Mucosa of stomach (tissue), 1 donor: ENCODE measurements at regions not wholly inside any gene's neighbourhood (a gene's known extent, or its start where the extent isn't known, plus 50 kb on each side); places are given as distances from the start of the nearest gene placed in this dataset.
"Not testable (repeated sequence)": the region's sequence is repeated elsewhere in the genome, so short reads cannot be mapped to it uniquely, and the experiment has no call there.

Experiments
- H3K27me3 ChIP-seq: one replicate; pipeline ENCODE4 v1.7.0; 2013; ENCODE audit warnings: mild to moderate bottlenecking, low read length; ENCODE audit not compliant: control insufficient read depth, insufficient read depth
- H3K36me3 ChIP-seq: one replicate; pipeline ENCODE4 v1.7.0; 2013; ENCODE audit warnings: low read length; ENCODE audit not compliant: control insufficient read depth, insufficient read depth
- H3K4me1 ChIP-seq: one replicate; pipeline ENCODE4 v1.7.0; 2013; ENCODE audit warnings: mild to moderate bottlenecking, low read length; ENCODE audit not compliant: control insufficient read depth, insufficient read depth
- H3K4me3 ChIP-seq: one replicate; pipeline ENCODE4 v1.7.0; 2013; ENCODE audit warnings: low read length
- H3K9ac ChIP-seq: one replicate; pipeline ENCODE4 v1.7.0; 2013; ENCODE audit warnings: mild to moderate bottlenecking, low read length, moderate library complexity
- H3K9me3 ChIP-seq: one replicate; pipeline ENCODE4 v1.7.0; 2013; ENCODE audit warnings: mild to moderate bottlenecking, low read length, moderate library complexity; ENCODE audit not compliant: control insufficient read depth
- donor health status: Pancreatic carcinoma.

- H3K4me1 ChIP-seq = no peaks in the 10 kb centered on the region
- H3K9ac ChIP-seq = no peak overlapping the region
- H3K4me3 ChIP-seq = no peak overlapping the region
- H3K36me3 ChIP-seq = no peaks in the 10 kb centered on the region
- H3K27me3 ChIP-seq = no peaks in the 10 kb centered on the region
- H3K9me3 ChIP-seq = no peaks in the 10 kb centered on the region
Observed at GRCh38 chr2:188023035-188023434, 268.6 kb upstream of the GULP1 start.

GRCh38 chr2:188024811-188025210 is 266.9 kb upstream of the GULP1 start:
- Histone ChIP-seq H3K9me3 (no peaks in the 10 kb centered on the region), H3K36me3 (no peaks in the 10 kb centered on the region), H3K4me3 (no peak overlapping the region), H3K4me1 (no peaks in the 10 kb centered on the region), H3K9ac (no peak overlapping the region), H3K27me3 (no peaks in the 10 kb centered on the region)

GRCh38 chr2:188028739-188029138 is 262.9 kb upstream of the GULP1 start:
- H3K4me1 ChIP-seq = no peaks in the 10 kb centered on the region
- H3K9me3 ChIP-seq = no peaks in the 10 kb centered on the region
- H3K9ac ChIP-seq = no peak overlapping the region
- no peaks in the 10 kb centered on the region for H3K27me3 ChIP-seq
- H3K36me3 ChIP-seq = no peaks in the 10 kb centered on the region
- H3K4me3 ChIP-seq = no peak overlapping the region

- H3K4me1 ChIP-seq = no peaks in the 10 kb centered on the region
- no peaks in the 10 kb centered on the region for H3K36me3 ChIP-seq
- H3K9ac ChIP-seq = no peak overlapping the region
- no peak overlapping the region for H3K4me3 ChIP-seq
- no peaks in the 10 kb centered on the region for H3K27me3 ChIP-seq
- no peaks in the 10 kb centered on the region for H3K9me3 ChIP-seq
Observed at GRCh38 chr2:188032306-188032705, 259.4 kb upstream of the GULP1 start.

- Histone ChIP-seq H3K27me3 (no peaks in the 10 kb centered on the region), H3K4me3 (no peak overlapping the region), H3K4me1 (no peaks in the 10 kb centered on the region), H3K9ac (no peak overlapping the region), H3K9me3 (no peaks in the 10 kb centered on the region), H3K36me3 (no peaks in the 10 kb centered on the region)
Observed at GRCh38 chr2:188032786-188033185, 258.9 kb upstream of the GULP1 start.

GRCh38 chr2:188033240-188033639 is 258.4 kb upstream of the GULP1 start:
- H3K27me3 ChIP-seq, H3K4me1 ChIP-seq, H3K4me3 ChIP-seq, H3K9ac ChIP-seq, H3K9me3 ChIP-seq, H3K36me3 ChIP-seq: not testable (repeated sequence)

GRCh38 chr2:188034102-188034501 is 257.6 kb upstream of the GULP1 start:
- H3K27me3 ChIP-seq, H3K36me3 ChIP-seq, H3K4me1 ChIP-seq, H3K9me3 ChIP-seq, H3K9ac ChIP-seq, H3K4me3 ChIP-seq: not testable (repeated sequence)

- not testable (repeated sequence) for H3K4me3 ChIP-seq, H3K4me1 ChIP-seq
Observed at GRCh38 chr2:188035377-188035776, 256.3 kb upstream of the GULP1 start.

GRCh38 chr2:188036786-188037185 is 254.9 kb upstream of the GULP1 start:
- not testable (repeated sequence) for H3K27me3 ChIP-seq, H3K36me3 ChIP-seq, H3K9ac ChIP-seq, H3K4me3 ChIP-seq, H3K9me3 ChIP-seq, H3K4me1 ChIP-seq

More at GRCh38 chr2:188035377-188035776, 256.3 kb upstream of the GULP1 start:
- not testable (repeated sequence) for H3K9ac ChIP-seq, H3K9me3 ChIP-seq, H3K36me3 ChIP-seq, H3K27me3 ChIP-seq

- Histone ChIP-seq H3K27me3 (no peaks in the 10 kb centered on the region), H3K4me3 (no peak overlapping the region), H3K9me3 (no peaks in the 10 kb centered on the region), H3K4me1 (no peaks in the 10 kb centered on the region), H3K9ac (no peak overlapping the region), H3K36me3 (no peaks in the 10 kb centered on the region)
Observed at GRCh38 chr2:188039307-188039706, 252.4 kb upstream of the GULP1 start.

GRCh38 chr2:188042412-188042811 is 249.3 kb upstream of the GULP1 start:
- Histone ChIP-seq H3K36me3 (no peaks in the 10 kb centered on the region), H3K4me1 (no peaks in the 10 kb centered on the region), H3K4me3 (no peak overlapping the region), H3K9me3 (no peaks in the 10 kb centered on the region), H3K9ac (no peak overlapping the region), H3K27me3 (no peaks in the 10 kb centered on the region)

GRCh38 chr2:188045016-188045415 is 246.7 kb upstream of the GULP1 start:
- Histone ChIP-seq H3K27me3 (no peaks in the 10 kb centered on the region), H3K9ac (no peak overlapping the region), H3K4me3 (no peak overlapping the region), H3K9me3 (no peaks in the 10 kb centered on the region), H3K4me1 (no peaks in the 10 kb centered on the region), H3K36me3 (no peaks in the 10 kb centered on the region)

- Histone ChIP-seq H3K4me3 (no peak overlapping the region), H3K4me1 (no peaks in the 10 kb centered on the region), H3K36me3 (no peaks in the 10 kb centered on the region), H3K9me3 (no peaks in the 10 kb centered on the region), H3K27me3 (no peaks in the 10 kb centered on the region), H3K9ac (no peak overlapping the region)
Observed at GRCh38 chr2:188046437-188046836, 245.2 kb upstream of the GULP1 start.
